ENCODE measurements at regions not wholly inside any gene's neighbourhood (a gene's known extent, or its start where the extent isn't known, plus 50 kb on each side); places are given as distances from the start of the nearest gene placed in this dataset.

DNA sequence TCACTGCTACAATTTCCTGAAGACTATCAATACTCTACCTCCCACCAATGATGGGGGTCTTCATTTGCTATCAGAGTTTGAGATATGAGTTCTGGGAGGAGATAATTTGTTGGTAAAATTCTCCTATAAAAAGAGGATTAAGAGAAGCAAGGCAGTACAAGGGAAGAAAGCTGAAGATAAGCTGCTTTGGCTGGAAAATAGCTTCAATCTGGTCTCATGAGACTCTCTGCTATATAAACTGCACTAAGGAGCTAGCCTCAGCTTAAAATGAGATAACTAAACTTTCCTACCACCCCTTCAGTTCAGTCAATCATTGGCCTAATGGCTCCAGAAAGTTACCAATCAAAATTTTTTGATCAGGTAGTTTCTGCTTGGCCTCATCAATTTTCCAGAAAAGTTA, 2105.0 kb downstream of the ARAP2 start:
- TF ChIP-seq, protein P1, sequence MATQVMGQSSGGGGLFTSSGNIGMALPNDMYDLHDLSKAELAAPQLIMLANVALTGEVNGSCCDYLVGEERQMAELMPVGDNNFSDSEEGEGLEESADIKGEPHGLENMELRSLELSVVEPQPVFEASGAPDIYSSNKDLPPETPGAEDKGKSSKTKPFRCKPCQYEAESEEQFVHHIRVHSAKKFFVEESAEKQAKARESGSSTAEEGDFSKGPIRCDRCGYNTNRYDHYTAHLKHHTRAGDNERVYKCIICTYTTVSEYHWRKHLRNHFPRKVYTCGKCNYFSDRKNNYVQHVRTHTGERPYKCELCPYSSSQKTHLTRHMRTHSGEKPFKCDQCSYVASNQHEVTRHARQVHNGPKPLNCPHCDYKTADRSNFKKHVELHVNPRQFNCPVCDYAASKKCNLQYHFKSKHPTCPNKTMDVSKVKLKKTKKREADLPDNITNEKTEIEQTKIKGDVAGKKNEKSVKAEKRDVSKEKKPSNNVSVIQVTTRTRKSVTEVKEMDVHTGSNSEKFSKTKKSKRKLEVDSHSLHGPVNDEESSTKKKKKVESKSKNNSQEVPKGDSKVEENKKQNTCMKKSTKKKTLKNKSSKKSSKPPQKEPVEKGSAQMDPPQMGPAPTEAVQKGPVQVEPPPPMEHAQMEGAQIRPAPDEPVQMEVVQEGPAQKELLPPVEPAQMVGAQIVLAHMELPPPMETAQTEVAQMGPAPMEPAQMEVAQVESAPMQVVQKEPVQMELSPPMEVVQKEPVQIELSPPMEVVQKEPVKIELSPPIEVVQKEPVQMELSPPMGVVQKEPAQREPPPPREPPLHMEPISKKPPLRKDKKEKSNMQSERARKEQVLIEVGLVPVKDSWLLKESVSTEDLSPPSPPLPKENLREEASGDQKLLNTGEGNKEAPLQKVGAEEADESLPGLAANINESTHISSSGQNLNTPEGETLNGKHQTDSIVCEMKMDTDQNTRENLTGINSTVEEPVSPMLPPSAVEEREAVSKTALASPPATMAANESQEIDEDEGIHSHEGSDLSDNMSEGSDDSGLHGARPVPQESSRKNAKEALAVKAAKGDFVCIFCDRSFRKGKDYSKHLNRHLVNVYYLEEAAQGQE (IDR thresholded peaks at IDR 0.05; ENCODE audit: low read depth) = no peak
- TF ChIP-seq RAD21 (IDR thresholded peaks at IDR 0.05; ENCODE audit: low read depth) (no peak), EGR1 (IDR thresholded peaks at IDR 0.05) (no peak), TEAD4 (IDR thresholded peaks at IDR 0.05) (no peak), YY1 (IDR thresholded peaks at IDR 0.05; ENCODE audit: low read depth) (no peak), TCF12 (IDR thresholded peaks at IDR 0.05; ENCODE audit: low read depth) (no peak), NFIC (IDR thresholded peaks at IDR 0.05) (no peak), FOXM1 (IDR thresholded peaks at IDR 0.05; ENCODE audit: borderline replicate concordance, low read depth) (no peak)
- TF ChIP-seq, protein P2, sequence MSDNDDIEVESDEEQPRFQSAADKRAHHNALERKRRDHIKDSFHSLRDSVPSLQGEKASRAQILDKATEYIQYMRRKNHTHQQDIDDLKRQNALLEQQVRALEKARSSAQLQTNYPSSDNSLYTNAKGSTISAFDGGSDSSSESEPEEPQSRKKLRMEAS (IDR thresholded peaks at IDR 0.05) = no peak

DNA sequence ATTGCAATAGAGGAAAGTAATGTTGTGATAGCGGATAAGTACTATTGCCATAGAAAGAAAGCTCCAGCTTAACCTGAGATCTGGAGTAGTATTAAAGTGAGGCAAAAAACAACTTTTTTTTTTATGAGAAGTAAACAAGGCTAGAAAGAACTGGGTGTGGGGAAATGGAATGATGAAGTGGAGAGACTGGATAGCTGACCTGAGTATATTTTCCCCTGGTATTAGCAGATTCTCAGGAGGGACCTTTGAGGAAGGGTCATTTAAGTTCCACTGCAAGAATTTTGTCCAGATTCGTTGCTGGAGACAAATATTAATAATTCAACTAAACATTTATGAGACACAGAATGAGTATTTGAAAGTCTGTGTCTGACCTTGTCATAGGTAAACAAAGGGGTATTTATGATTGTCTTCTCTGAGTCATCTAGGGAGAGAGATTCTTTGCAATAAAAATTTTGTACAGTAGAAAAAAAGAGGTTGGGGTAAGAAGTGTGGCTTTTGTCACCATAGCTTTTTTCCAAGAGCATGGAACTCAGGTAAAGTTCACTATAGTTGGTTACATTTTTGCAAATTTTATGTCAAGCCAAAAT, 2095.9 kb downstream of the ARAP2 start:
- TF ChIP-seq FOXM1 (IDR thresholded peaks at IDR 0.05; ENCODE audit: borderline replicate concordance, low read depth) (no peak), EGR1 (IDR thresholded peaks at IDR 0.05) (no peak), TCF12 (IDR thresholded peaks at IDR 0.05; ENCODE audit: low read depth) (no peak), CREB1 (IDR thresholded peaks at IDR 0.05; ENCODE audit: low read depth) (no peak), TAF1 (IDR thresholded peaks at IDR 0.05; ENCODE audit: low read depth) (no peak), EP300 (IDR thresholded peaks at IDR 0.05; ENCODE audit: borderline replicate concordance) (no peak)
- TF ChIP-seq, protein P1 (IDR thresholded peaks at IDR 0.05; ENCODE audit: low read depth) = no peak
- TF ChIP-seq, protein P2 (IDR thresholded peaks at IDR 0.05) = no peak
- TF ChIP-seq, protein P3, sequence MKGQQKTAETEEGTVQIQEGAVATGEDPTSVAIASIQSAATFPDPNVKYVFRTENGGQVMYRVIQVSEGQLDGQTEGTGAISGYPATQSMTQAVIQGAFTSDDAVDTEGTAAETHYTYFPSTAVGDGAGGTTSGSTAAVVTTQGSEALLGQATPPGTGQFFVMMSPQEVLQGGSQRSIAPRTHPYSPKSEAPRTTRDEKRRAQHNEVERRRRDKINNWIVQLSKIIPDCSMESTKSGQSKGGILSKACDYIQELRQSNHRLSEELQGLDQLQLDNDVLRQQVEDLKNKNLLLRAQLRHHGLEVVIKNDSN (IDR thresholded peaks at IDR 0.05) = no peak

DNA sequence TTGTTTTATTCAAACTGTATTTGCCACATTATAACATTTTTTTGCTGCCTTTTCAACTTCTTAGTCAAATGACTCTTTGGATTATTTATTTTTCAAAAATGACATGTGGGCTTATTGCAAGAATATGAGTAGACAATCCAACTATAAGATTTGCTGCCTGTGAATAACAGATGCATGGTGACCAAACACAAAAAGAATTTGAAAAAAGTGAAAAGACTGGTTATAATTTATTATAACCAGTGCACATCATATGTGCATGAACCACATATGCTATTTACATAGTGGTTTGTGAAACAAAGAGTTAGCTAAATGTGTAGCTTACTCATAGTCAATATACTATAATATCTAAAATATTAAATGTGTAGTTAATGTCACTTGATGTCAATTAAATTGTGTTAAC, 2086.8 kb downstream of the ARAP2 start:
- no peak for TF ChIP-seq CEBPB (IDR thresholded peaks at IDR 0.05)
- TF ChIP-seq, protein P3 (IDR thresholded peaks at IDR 0.05) = no peak
- TF ChIP-seq CREB1 (IDR thresholded peaks at IDR 0.05; ENCODE audit: low read depth) = no peak
- no peak for TF ChIP-seq RAD21 (IDR thresholded peaks at IDR 0.05; ENCODE audit: low read depth)
- TF ChIP-seq TCF12 (IDR thresholded peaks at IDR 0.05; ENCODE audit: low read depth) = no peak
- no peak for TF ChIP-seq NFIC (IDR thresholded peaks at IDR 0.05)
- TF ChIP-seq ZBTB7A (IDR thresholded peaks at IDR 0.05; ENCODE audit: low read depth) = no peak
- TF ChIP-seq FOXM1 (IDR thresholded peaks at IDR 0.05; ENCODE audit: borderline replicate concordance, low read depth) = no peak
- TF ChIP-seq, protein P2 (IDR thresholded peaks at IDR 0.05) = no peak
- TF ChIP-seq EP300 (IDR thresholded peaks at IDR 0.05; ENCODE audit: borderline replicate concordance) = no peak
- TF ChIP-seq TAF1 (IDR thresholded peaks at IDR 0.05; ENCODE audit: low read depth) = no peak
- no peak for TF ChIP-seq EGR1 (IDR thresholded peaks at IDR 0.05)
- no peak for TF ChIP-seq YY1 (IDR thresholded peaks at IDR 0.05; ENCODE audit: low read depth)
- TF ChIP-seq, protein P1 (IDR thresholded peaks at IDR 0.05; ENCODE audit: low read depth) = no peak
- TF ChIP-seq TEAD4 (IDR thresholded peaks at IDR 0.05) = no peak

DNA sequence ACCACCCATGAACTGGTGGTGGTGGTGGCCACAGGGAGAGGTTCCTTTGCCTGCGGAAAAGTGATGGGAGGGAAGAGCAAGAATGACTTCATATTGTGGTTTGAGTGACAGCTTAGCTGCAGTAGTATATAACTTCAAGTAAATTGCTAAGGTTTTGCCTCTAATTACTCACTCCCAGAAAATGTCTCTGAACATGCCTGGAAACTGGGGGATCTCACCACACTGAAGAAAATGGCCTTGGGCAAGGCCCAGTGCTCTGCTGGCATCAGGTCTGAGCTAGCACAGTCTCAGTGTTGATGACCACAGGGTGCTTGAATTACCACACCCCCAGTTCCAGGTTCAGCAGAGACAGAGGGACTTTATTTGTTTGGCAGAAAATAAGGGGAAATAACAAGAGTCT, 2085.4 kb downstream of the ARAP2 start:
- TF ChIP-seq NFIC (IDR thresholded peaks at IDR 0.05) (no peak), YY1 (IDR thresholded peaks at IDR 0.05; ENCODE audit: low read depth) (no peak), CEBPB (IDR thresholded peaks at IDR 0.05) (no peak), ZBTB7A (IDR thresholded peaks at IDR 0.05; ENCODE audit: low read depth) (no peak), EGR1 (IDR thresholded peaks at IDR 0.05) (no peak), TCF12 (IDR thresholded peaks at IDR 0.05; ENCODE audit: low read depth) (no peak)
